Stimulated activated CD4-positive, alpha-beta T cell treated with anti-CD3 and anti-CD28 coated beads, Interleukin-2, amount 100 ng/mL, for 24 hours (primary cell): ENCODE measurements at regions not wholly inside any gene's neighbourhood (a gene's known extent, or its start where the extent isn't known, plus 50 kb on each side); places are given as distances from the start of the nearest gene placed in this dataset.
A peak's percentile ranks its signal among the peaks of the same experiment; 100 is the strongest.

Experiments used
- DNase-seq, 2 donors: peaks; one replicate each; pipeline ENCODE4 v3.0.0-alpha.2; 2020

- DNase-seq: no peak
These were observed 105.0 kb downstream of the PTPRS start for GRCh38 chr19:5235458-5236219.

DNA sequence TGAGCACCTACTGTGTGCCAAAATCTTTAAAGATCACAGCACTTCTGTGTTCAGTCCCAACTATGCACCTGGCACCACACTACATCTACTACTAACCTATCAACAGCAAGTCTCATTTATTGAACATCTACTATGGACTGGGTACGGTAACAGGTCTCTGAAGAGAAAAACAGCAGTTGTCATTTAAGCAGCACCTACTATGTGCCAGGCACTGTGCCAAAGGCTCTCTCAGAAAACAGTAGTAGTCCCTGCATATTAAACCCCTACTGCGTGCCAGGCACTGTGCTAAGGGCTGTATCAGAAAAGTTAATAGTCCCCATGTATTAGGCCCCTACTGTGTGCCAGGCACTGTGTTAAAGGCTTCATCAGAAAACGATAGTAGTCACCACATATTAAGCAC is 106.2 kb downstream of the PTPRS start:
- DNase-seq: no peak

- DNase-seq: no peak
These were observed 107.7 kb downstream of the PTPRS start for GRCh38 chr19:5232798-5233505.

- DNase-seq: no peak
These were observed 108.5 kb downstream of the PTPRS start for GRCh38 chr19:5231857-5232678.

- DNase-seq: no peak
These were observed 109.7 kb downstream of the PTPRS start for GRCh38 chr19:5230730-5231555.

DNA sequence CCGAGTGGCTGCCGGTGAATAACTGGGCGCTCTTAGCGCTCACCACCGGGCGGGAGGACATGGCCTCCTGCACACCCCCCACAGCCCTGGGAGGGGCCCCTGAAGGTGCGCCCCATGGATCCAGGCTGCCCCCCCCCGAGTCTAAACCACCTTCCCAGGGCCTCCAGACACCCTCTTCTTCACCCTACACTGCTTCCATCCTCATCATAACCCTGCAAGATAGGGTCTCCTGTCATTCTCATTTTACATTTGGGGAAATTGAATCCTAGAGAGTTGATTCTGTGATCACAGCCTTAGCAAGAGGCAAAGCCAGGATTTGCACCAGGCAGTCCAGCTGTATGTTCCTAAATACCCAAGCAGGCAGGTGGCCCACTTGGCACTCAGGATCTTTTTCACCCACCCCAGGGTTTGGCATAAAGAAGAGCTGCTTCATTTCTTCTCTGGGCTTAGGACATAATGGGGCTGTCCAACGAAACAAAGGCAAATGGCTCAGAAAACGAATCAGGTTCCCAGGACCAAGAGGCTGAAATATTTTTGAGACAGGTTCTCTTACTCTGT is 110.8 kb downstream of the PTPRS start:
- no peak for DNase-seq

- no peak for DNase-seq
These were observed 111.5 kb downstream of the PTPRS start for GRCh38 chr19:5228932-5229777.

DNA sequence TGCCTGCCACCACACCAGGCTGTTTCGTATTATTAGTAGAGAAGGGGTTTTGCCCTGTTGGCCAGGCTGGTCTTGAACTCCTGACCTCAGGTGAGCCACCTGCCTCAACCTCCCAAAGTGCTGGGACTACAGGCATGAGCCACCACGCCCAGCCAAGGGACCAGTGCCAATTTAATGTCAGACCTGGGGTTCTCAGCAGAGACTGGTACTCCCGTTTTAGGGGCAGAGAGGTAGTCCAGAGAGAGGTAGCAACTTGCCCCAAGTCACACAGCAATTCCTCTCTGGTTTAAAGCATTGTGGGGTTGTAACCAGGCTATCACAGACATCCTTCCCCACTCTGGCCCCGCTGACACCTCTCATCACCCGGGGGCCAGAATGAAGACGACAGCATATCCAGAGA is 112.1 kb downstream of the PTPRS start:
- DNase-seq: no peak

GRCh38 chr19:5225486-5226345 is 114.9 kb downstream of the PTPRS start:
- DNase-seq: peak in 1 of 2 donors; percentile 42

GRCh38 chr19:5224480-5224879 is 116.1 kb downstream of the PTPRS start:
- no peak for DNase-seq

DNA sequence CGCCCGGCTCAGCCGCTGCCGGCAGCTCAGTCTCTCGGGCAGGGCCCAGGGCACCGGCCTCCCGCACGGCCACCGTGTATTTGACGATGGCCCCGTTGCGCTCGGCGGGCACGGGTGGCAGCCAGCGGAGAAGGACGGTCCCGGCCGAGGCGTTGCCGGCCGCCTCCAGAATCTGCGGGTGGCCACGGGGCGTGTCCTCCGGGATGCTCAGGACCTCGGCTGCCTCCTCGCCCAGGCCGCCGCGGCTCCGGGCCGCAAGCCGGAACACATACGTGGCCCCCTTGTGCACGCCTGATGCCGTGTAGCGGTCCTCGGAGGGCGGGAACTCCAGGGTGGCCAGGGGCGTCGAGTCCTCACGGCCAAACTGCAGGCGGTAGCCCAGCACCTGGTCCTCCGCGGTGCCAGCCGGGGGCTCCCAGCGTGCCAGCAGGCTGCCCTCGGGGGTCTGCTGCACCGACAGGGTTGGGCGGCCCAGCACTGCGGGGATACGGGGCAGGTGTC is 117.7 kb downstream of the PTPRS start:
- DNase-seq: no peak

GRCh38 chr19:5222178-5222577 is 118.4 kb downstream of the PTPRS start:
- DNase-seq: no peak

DNA sequence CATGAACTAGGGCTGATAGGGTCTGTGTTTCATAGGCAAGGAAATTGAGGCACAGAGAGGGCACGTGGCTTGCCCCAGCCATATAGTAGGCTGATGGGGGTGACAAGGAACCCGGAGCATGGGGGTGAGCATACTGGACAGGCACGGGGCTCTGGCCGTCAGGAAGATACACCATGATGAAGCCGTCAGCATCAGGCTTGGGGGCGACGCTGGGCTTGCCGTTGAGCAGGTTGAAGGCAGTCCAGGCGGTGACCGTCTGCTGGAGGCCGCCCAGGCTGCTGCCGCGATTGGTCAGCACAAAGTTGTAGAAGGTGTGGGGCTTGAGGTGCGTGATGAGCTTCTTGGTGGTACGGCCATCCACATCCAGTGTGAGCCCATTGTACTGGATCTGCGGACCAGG is 119.7 kb downstream of the PTPRS start:
- no peak for DNase-seq

GRCh38 chr19:5220361-5220760 is 120.3 kb downstream of the PTPRS start:
- no peak for DNase-seq

DNA sequence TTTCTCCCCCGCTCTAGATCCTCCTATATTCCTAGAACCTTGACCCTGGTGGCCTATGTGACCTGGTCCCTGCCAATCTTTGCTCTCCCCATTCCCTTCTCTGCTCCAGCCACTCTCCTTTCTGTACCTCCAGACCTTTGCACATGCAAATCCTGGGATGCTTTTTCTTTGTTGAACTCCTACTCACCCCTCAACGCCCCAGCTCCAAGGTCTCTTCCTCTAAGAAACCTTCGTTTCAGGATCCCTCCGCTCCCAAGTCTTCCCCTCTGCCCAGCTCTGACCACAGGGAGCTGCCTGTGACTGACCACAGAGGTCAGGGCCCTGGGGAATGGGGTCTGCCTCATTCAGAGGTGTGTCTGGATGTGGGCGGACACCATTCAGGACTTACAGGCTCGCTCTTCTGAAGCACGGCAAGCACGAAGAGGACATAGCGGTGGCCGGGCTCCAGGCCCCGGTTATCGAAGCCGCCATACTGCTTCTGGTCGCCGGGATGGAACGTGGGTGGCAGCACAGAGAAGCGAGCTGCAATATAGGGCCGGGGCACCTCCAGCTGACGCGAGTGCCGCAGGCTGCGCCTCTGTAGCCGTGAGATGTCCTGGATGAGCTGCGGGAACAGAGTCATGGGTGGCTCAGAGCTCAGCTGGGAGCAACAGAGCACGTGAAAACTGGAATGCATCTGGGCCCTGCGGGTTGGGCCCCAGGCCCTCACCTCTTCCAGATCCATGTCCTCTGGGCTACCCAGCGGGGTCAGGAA is 120.9 kb downstream of the PTPRS start:
- DNase-seq: no peak

DNA sequence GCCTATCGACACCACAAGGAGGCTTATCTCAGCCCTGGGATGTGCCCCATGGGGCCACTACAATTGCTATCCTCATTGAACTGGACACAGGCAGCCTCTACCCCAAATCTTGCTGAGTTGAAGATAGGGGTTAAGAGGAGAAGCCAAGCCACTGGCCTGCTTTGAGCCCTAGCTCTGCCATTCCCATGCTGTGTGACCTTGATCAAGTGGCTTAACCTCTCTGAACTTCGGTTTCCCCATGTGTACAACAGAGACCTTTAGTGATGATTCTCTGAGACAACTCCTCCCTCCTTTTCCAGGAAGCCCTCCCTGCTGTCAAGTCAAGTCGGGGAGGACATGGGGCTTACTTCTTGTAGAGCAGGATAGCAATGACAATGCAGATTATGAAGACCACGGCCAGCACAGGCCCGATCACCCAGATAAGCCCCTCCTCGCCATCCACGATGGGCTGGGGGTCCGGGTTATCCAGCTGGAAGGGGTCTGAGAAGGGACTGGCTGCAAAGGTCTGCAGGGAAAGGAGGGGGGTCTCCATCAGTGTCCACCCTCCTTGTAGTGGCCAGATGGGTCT is 121.6 kb downstream of the PTPRS start:
- DNase-seq: no peak

GRCh38 chr19:5218255-5218855 is 122.3 kb downstream of the PTPRS start:
- no peak for DNase-seq

- DNase-seq: no peak
These were observed 123.4 kb downstream of the PTPRS start for GRCh38 chr19:5217171-5217570.
